ENCODE measurements at regions not wholly inside any gene's neighbourhood (a gene's known extent, or its start where the extent isn't known, plus 50 kb on each side); places are given as distances from the start of the nearest gene placed in this dataset.
"Not testable (repeated sequence)": the region's sequence is repeated elsewhere in the genome, so short reads cannot be mapped to it uniquely, and the experiment has no call there.

DNA sequence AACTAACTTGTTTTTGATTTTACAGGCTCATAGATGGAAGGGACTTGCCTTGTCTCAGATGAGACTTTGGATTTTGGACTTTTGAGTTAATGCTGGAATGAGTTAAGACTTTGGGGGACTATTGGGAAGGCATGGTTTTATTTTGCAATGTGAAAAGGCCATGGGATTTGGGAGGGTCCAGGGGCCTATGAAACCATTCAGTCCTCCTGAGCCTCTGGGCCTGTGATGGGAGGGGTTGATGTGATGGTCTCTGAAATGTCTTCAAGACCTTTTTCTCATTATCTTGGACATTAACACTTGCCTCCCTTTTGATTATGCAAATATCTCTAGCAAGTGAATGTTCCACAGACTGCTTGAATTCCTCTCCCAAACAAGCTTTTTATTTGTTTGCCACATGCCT is 346.0 kb upstream of the DIPK2B start:
- H3K27me3 ChIP-seq (ENCODE audit: control insufficient read depth, insufficient read depth, low read length); CTCF ChIA-PET; H2BK120ac ChIP-seq (ENCODE audit: low read depth, low read length); H3K36me3 ChIP-seq (ENCODE audit: control insufficient read depth, insufficient read depth, low read length); H4K8ac ChIP-seq (ENCODE audit: low read depth in 2 of 2, low read length in 2 of 2); H3K27ac ChIP-seq (ENCODE audit: insufficient read depth, low read length); BruUV-seq (replicated peaks); H3K18ac ChIP-seq (ENCODE audit: low read depth, low read length); H2AFZ ChIP-seq (replicated peaks; ENCODE audit: low read length, poor library complexity); H3K14ac ChIP-seq (replicated peaks; ENCODE audit: low read depth, low read length); in situ Hi-C loops (cut with MboI; ENCODE audit: low sequenced_read_pairs); H2BK20ac ChIP-seq (ENCODE audit: low read depth, low read length); H2BK5ac ChIP-seq (ENCODE audit: low read depth, low read length, poor library complexity, severe bottlenecking); POLR2A ChIA-PET (ENCODE audit: unreplicated experiment); H3K9me1 ChIP-seq (ENCODE audit: insufficient read depth, low read length); H3K4me2 ChIP-seq (ENCODE audit: low read depth, low read length); H2AK9ac ChIP-seq (replicated peaks; ENCODE audit: low read depth, low read length, poor library complexity); H3K4ac ChIP-seq (ENCODE audit: low read depth, low read length); DNase-seq; H3K4me3 ChIP-seq (ENCODE audit: insufficient read depth, low read depth, low read length); H3K23ac ChIP-seq (ENCODE audit: low read depth, low read length); H4K20me1 ChIP-seq (ENCODE audit: insufficient read depth, low read length); dilution Hi-C loops (cut with HindIII; ENCODE audit: low sequenced_read_pairs, unreplicated experiment); H4K5ac ChIP-seq (ENCODE audit: low read depth, low read length); ATAC-seq (ENCODE audit: low read depth); H3K79me1 ChIP-seq (ENCODE audit: low read depth in 1 of 2, low read length in 2 of 2); H2BK15ac ChIP-seq (ENCODE audit: low read depth, low read length); H3K4me1 ChIP-seq (ENCODE audit: control insufficient read depth, insufficient read depth, low read length); H4K91ac ChIP-seq (ENCODE audit: insufficient read depth, low read depth, low read length); intact Hi-C loops (cut with micrococcal nuclease); H3K9ac ChIP-seq (ENCODE audit: low read depth, low read length); H3K56ac ChIP-seq (ENCODE audit: extremely low read depth, insufficient read depth, low read length); H2AK5ac ChIP-seq (ENCODE audit: low read depth, low read length): not testable (repeated sequence)
- peaks cover 16% of the 10 kb centered on the region for H3K9me3 ChIP-seq (ENCODE audit: control insufficient read depth, insufficient read depth, low read length)

Data from IMR-90 (cell line).